Mesenchymal stem cell (in vitro differentiated cells and primary cell): ENCODE measurements at regions not wholly inside any gene's neighbourhood (a gene's known extent, or its start where the extent isn't known, plus 50 kb on each side); places are given as distances from the start of the nearest gene placed in this dataset.

Experiments used
- DNase-seq: peaks from one replicate; pipeline ENCODE4 v3.0.0-alpha.2; 2013
- H2AFZ ChIP-seq: one replicate; pipeline ENCODE4 v1.6.1; 2013; ENCODE audit warnings: low read depth, mild to moderate bottlenecking, control low read depth, inconsistent platforms, low read length, moderate library complexity
- H2AK5ac ChIP-seq: 2 replicates; pipeline ENCODE4 v1.6.1; 2013; ENCODE audit warnings: low read length, moderate library complexity, mild to moderate bottlenecking, inconsistent platforms; ENCODE audit not compliant: severe bottlenecking
- H2BK120ac ChIP-seq: one replicate; pipeline ENCODE4 v1.6.1; 2013; ENCODE audit warnings: low read depth, mild to moderate bottlenecking, inconsistent platforms, low read length, moderate library complexity
- H2BK12ac ChIP-seq, 2 experiments: one replicate each; pipeline ENCODE4 v1.6.1; 2013; ENCODE audit warnings: inconsistent platforms in 2 of 2, low read length in 2 of 2, mild to moderate bottlenecking in 2 of 2, moderate library complexity in 2 of 2, control low read depth in 1 of 2
- H2BK15ac ChIP-seq: one replicate; pipeline ENCODE4 v1.6.1; 2013; ENCODE audit warnings: mild to moderate bottlenecking, low read depth, inconsistent platforms; ENCODE audit not compliant: poor library complexity, severe bottlenecking
- H2BK5ac ChIP-seq: 2 replicates; pipeline ENCODE4 v1.6.1; 2013; ENCODE audit warnings: low read depth, mild to moderate bottlenecking, low read length, control low read depth, inconsistent platforms; ENCODE audit not compliant: poor library complexity, severe bottlenecking
- H3K14ac ChIP-seq, 2 experiments: one replicate each; pipeline ENCODE4 v1.6.1; 2013; ENCODE audit warnings: inconsistent platforms in 2 of 2, low read length in 2 of 2, control low read depth in 1 of 2, mild to moderate bottlenecking in 1 of 2, moderate library complexity in 1 of 2
- H3K18ac ChIP-seq, 2 experiments: one replicate each; pipeline ENCODE4 v1.6.1; 2013; ENCODE audit warnings: inconsistent platforms in 2 of 2, low read length in 2 of 2, control low read depth in 1 of 2, low read depth in 1 of 2, mild to moderate bottlenecking in 1 of 2
- H3K23ac ChIP-seq, 2 experiments: one replicate each; pipeline ENCODE4 v1.6.1; 2013; ENCODE audit warnings: inconsistent platforms in 2 of 2, low read length in 2 of 2, mild to moderate bottlenecking in 2 of 2, moderate library complexity in 2 of 2, control low read depth in 1 of 2
- H3K27ac ChIP-seq: 2 replicates; pipeline ENCODE4 v1.5.1; 2013; ENCODE audit warnings: mild to moderate bottlenecking, moderate library complexity, low read length, control low read depth, inconsistent platforms; ENCODE audit not compliant: poor library complexity, severe bottlenecking
- H3K27me3 ChIP-seq, 2 experiments: 2 replicates each; pipeline versions ENCODE4 v1.6.1 to v1.7.0; 2013; ENCODE audit warnings: low read length in 2 of 2, mild to moderate bottlenecking in 2 of 2, moderate library complexity in 2 of 2, control low read depth in 1 of 2, inconsistent platforms in 1 of 2; ENCODE audit not compliant: control insufficient read depth in 1 of 2, insufficient read depth in 1 of 2
- H3K36me3 ChIP-seq, 2 experiments: 2 replicates each; pipeline versions ENCODE4 v1.6.1 to v1.7.0; 2013; ENCODE audit warnings: low read length in 2 of 2, control low read depth in 1 of 2, inconsistent platforms in 1 of 2, low read depth in 1 of 2, mild to moderate bottlenecking in 1 of 2; ENCODE audit not compliant: insufficient read depth in 2 of 2, control insufficient read depth in 1 of 2
- H3K4ac ChIP-seq, 2 experiments: one replicate each; pipeline ENCODE4 v1.6.1; 2013; ENCODE audit warnings: inconsistent platforms in 2 of 2, low read length in 2 of 2, mild to moderate bottlenecking in 2 of 2, moderate library complexity in 2 of 2, control low read depth in 1 of 2, low read depth in 1 of 2
- H3K4me1 ChIP-seq: 2 replicates; pipeline ENCODE4 v1.6.1; 2013; ENCODE audit warnings: low read depth, low read length, control low read depth; ENCODE audit not compliant: control insufficient read depth, insufficient read depth
- H3K4me2 ChIP-seq: 2 replicates; pipeline ENCODE4 v1.6.1; 2013; ENCODE audit warnings: low read length, mild to moderate bottlenecking, inconsistent platforms; ENCODE audit not compliant: poor library complexity, severe bottlenecking
- H3K4me3 ChIP-seq, 2 experiments: 2 replicates each; pipeline versions ENCODE4 v1.5.1 to v1.7.0; 2013; ENCODE audit warnings: low read length in 2 of 2, mild to moderate bottlenecking in 2 of 2, control low read depth in 1 of 2, low read depth in 1 of 2; ENCODE audit not compliant: insufficient read depth in 1 of 2
- H3K79me1 ChIP-seq: replicated peaks from 2 replicates; pipeline ENCODE4 v1.6.1; 2013; ENCODE audit warnings: mild to moderate bottlenecking, control low read depth, low read length, inconsistent platforms; ENCODE audit not compliant: poor library complexity, severe bottlenecking
- H3K9ac ChIP-seq: 2 replicates; pipeline ENCODE4 v1.7.0; 2013; ENCODE audit warnings: mild to moderate bottlenecking, low read length, moderate library complexity
- H3K9me3 ChIP-seq: 2 replicates; pipeline ENCODE4 v1.7.0; 2013; ENCODE audit warnings: mild to moderate bottlenecking, low read length; ENCODE audit not compliant: control insufficient read depth
- H4K8ac ChIP-seq: one replicate; pipeline ENCODE4 v1.6.1; 2013; ENCODE audit warnings: inconsistent platforms, mild to moderate bottlenecking, low read length, moderate library complexity
- H4K91ac ChIP-seq: one replicate; pipeline ENCODE4 v1.6.1; 2013; ENCODE audit warnings: mild to moderate bottlenecking, low read length, inconsistent platforms
- WGBS: methylation state at CpG from one replicate; pipeline ENCODE4 v1.1.7; 2013; ENCODE audit warnings: mixed read lengths; 5-methylcytosine and 5-hydroxymethylcytosine counted together

DNA sequence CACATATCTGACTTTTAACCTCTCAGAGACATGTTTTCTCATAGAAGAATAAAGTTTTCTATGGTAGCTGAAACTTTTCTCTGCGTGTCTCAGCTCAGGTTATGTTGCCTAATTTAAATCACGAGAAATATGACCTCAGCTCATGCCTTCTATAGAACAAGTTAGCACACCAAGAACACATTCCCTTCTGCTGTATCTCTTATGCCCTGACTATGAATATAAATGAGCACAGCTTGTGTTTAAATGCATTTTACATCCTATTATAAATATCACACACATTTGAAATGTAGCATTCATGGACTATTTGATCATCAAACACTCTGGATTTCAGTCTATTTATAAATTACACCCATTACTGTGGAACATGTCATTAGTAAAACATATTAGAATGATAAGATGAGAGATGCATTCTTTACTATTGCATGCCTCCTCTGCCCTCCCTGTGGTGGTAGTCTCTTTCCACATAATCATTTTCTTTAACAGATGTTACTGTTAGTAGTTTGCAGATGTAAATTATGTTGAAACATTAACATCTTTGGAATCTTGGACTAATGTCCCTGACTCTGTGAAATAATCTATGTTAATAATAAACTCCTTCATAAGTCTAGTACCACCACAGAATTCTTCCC, 2044.9 kb upstream of the PCDH20 start:
- Histone ChIP-seq H2BK120ac (no peak overlapping the region), H3K27ac (peak overlapping the region; percentile 46), H4K91ac (no peak overlapping the region), H3K4ac (no peak overlapping the region), H2BK12ac (no peak overlapping the region), H3K27me3 (no peaks in the 10 kb centered on the region), H3K36me3 (no peaks in the 10 kb centered on the region), H2AFZ (no peak overlapping the region), H2AK5ac (no peak overlapping the region), H3K9me3 (peaks cover under 1% of the 10 kb centered on the region), H3K9ac (no peak overlapping the region), H4K8ac (no peak overlapping the region), H3K4me3 (no peak overlapping the region), H3K4me1 (no peaks in the 10 kb centered on the region), H3K23ac (no peak overlapping the region), H2BK15ac (no peak overlapping the region), H2BK5ac (no peak overlapping the region), H3K14ac (no peak overlapping the region), H3K18ac (no peak overlapping the region), H3K4me2 (no peak overlapping the region), H3K79me1 (no peaks in the 10 kb centered on the region)
- 94% methylated on average over 2 of the region's 2 CpGs for WGBS
- DNase-seq, result peak; percentile 24

- Histone ChIP-seq H2AFZ (no peak overlapping the region), H4K8ac (no peak overlapping the region), H2BK12ac (no peak overlapping the region), H2BK5ac (no peak overlapping the region), H3K4me3 (no peak overlapping the region), H2AK5ac (no peak overlapping the region), H3K23ac (no peak overlapping the region), H2BK120ac (no peak overlapping the region), H3K79me1 (no peaks in the 10 kb centered on the region), H3K9me3 (no peaks in the 10 kb centered on the region), H3K14ac (no peak overlapping the region), H3K4ac (no peak overlapping the region), H3K27ac (no peak overlapping the region), H2BK15ac (no peak overlapping the region), H3K4me2 (no peak overlapping the region), H3K4me1 (no peaks in the 10 kb centered on the region), H3K36me3 (no peaks in the 10 kb centered on the region), H3K9ac (no peak overlapping the region), H3K18ac (no peak overlapping the region), H3K27me3 (no peaks in the 10 kb centered on the region), H4K91ac (no peak overlapping the region)
- DNase-seq, result no peak
- 95% methylated on average over 1 of the region's 1 CpG for WGBS
These were observed 2041.5 kb upstream of the PCDH20 start for GRCh38 chr13:63457186-63457585.

DNA sequence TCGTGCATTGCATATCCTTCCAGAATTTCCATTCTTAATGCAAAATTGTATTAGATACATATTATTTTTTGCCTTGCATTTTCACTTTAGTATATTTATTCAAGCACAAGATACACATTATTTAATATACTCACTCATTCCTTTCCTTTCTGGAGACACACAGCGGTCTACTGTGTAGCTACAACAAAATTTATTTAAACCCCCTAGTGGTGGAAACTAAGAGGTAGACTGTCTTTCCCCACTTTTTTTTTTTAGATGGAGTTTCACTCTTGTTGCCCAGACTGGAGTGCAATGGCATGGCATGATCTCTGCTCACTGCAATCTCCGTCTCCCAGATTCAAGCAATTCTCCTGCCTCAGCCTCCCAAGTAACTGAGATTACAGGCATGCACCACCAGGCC, 2040.3 kb upstream of the PCDH20 start:
- H3K79me1 ChIP-seq, result no peaks in the 10 kb centered on the region
- no peak overlapping the region for H3K4ac ChIP-seq
- H3K4me3 ChIP-seq, result no peak overlapping the region
- no peaks in the 10 kb centered on the region for H3K27me3 ChIP-seq
- no peaks in the 10 kb centered on the region for H3K9me3 ChIP-seq
- no peak overlapping the region for H3K9ac ChIP-seq
- H3K18ac ChIP-seq, result no peak overlapping the region
- H2BK120ac ChIP-seq, result no peak overlapping the region
- H3K4me1 ChIP-seq, result no peaks in the 10 kb centered on the region
- H4K91ac ChIP-seq, result no peak overlapping the region
- no peak overlapping the region for H2BK5ac ChIP-seq
- H2AFZ ChIP-seq, result no peak overlapping the region
- no peak overlapping the region for H3K14ac ChIP-seq
- H3K4me2 ChIP-seq, result no peak overlapping the region
- no peak overlapping the region for H2BK15ac ChIP-seq
- H3K36me3 ChIP-seq, result no peaks in the 10 kb centered on the region
- H2AK5ac ChIP-seq, result no peak overlapping the region
- H4K8ac ChIP-seq, result no peak overlapping the region
- no peak overlapping the region for H2BK12ac ChIP-seq
- no peak overlapping the region for H3K27ac ChIP-seq
- 94% methylated on average over 3 of the region's 3 CpGs for WGBS
- no peak overlapping the region for H3K23ac ChIP-seq
- DNase-seq, result no peak

- no peaks in the 10 kb centered on the region for H3K27me3 ChIP-seq
- H2AFZ ChIP-seq, result no peak overlapping the region
- H4K91ac ChIP-seq, result no peak overlapping the region
- no peaks in the 10 kb centered on the region for H3K79me1 ChIP-seq
- no peak overlapping the region for H2BK5ac ChIP-seq
- H3K4me1 ChIP-seq, result no peaks in the 10 kb centered on the region
- H2BK12ac ChIP-seq, result no peak overlapping the region
- DNase-seq, result no peak
- H2BK120ac ChIP-seq, result no peak overlapping the region
- no peak overlapping the region for H3K18ac ChIP-seq
- H3K36me3 ChIP-seq, result no peaks in the 10 kb centered on the region
- no peak overlapping the region for H3K4me2 ChIP-seq
- no peak overlapping the region for H3K4ac ChIP-seq
- no peak overlapping the region for H3K23ac ChIP-seq
- no peaks in the 10 kb centered on the region for H3K9me3 ChIP-seq
- no peak overlapping the region for H3K9ac ChIP-seq
- no peak overlapping the region for H3K4me3 ChIP-seq
- no peak overlapping the region for H3K14ac ChIP-seq
- H4K8ac ChIP-seq, result no peak overlapping the region
- H2BK15ac ChIP-seq, result no peak overlapping the region
- H3K27ac ChIP-seq, result peak overlapping the region; percentile 34
- no peak overlapping the region for H2AK5ac ChIP-seq
- 0% methylated on average over 1 of the region's 1 CpG for WGBS
These were observed 2033.9 kb upstream of the PCDH20 start for GRCh38 chr13:63449550-63449949.
